Lower lobe of right lung (tissue), 2 donors: ENCODE measurements at regions not wholly inside any gene's neighbourhood (a gene's known extent, or its start where the extent isn't known, plus 50 kb on each side); places are given as distances from the start of the nearest gene placed in this dataset.

Source experiments
- ATAC-seq, 2 donors: fragments of 200-7000 bp; cut with Tn5 transposase; one replicate each; pipeline ENCODE4 v1.9.1; 2020 to 2022; ENCODE audit warnings: mild to moderate bottlenecking in 2 of 2, moderate library complexity in 2 of 2
- DNase-seq: peaks from one replicate; pipeline ENCODE4 v3.0.0-alpha.2; 2020
- H3K27ac ChIP-seq: fragments of 200-600 bp; one replicate; pipeline ENCODE4 v1.8.0; 2022
- H3K27me3 ChIP-seq: fragments of 200-600 bp; one replicate; pipeline ENCODE4 v1.8.0; 2022; ENCODE audit warnings: low read depth
- H3K36me3 ChIP-seq: fragments of 200-600 bp; one replicate; pipeline ENCODE4 v1.8.0; 2022; ENCODE audit warnings: mild to moderate bottlenecking
- H3K4me1 ChIP-seq: fragments of 200-600 bp; one replicate; pipeline ENCODE4 v1.8.0; 2022
- H3K4me3 ChIP-seq: fragments of 200-600 bp; one replicate; pipeline ENCODE4 v1.8.0; 2022; ENCODE audit warnings: mild to moderate bottlenecking
- H3K9me3 ChIP-seq: fragments of 200-600 bp; one replicate; pipeline ENCODE4 v1.8.0; 2022
- CTCF ChIP-seq: fragments of 200-600 bp; IDR thresholded peaks from one replicate; pipeline ENCODE4 v1.8.0; 2022; ENCODE audit warnings: antibody characterized with exemption, mild to moderate bottlenecking
- intact Hi-C: fragments of 100-400 bp; cut with DNase I; formaldehyde crosslinking; loops from one replicate; pipeline ENCODE4 v1.11.0; 2022
- donor health status: DM: no; HTN: yes; CAD: no; lungs with severe emphysema.

GRCh38 chr5:170441393-170441784, 52.2 kb upstream of the KCNMB1 start:
- no peak overlapping the region for H3K27ac ChIP-seq
- ATAC-seq (no peak), DNase-seq (no peak)
- H3K4me1 ChIP-seq, result no peaks in the 10 kb centered on the region
- no peak for TF ChIP-seq CTCF
- no peaks in the 10 kb centered on the region for H3K27me3 ChIP-seq
- H3K9me3 ChIP-seq, result no peaks in the 10 kb centered on the region
- intact Hi-C loops, result no loop called here
- no peaks in the 10 kb centered on the region for H3K36me3 ChIP-seq
- H3K4me3 ChIP-seq, result no peak overlapping the region

DNA sequence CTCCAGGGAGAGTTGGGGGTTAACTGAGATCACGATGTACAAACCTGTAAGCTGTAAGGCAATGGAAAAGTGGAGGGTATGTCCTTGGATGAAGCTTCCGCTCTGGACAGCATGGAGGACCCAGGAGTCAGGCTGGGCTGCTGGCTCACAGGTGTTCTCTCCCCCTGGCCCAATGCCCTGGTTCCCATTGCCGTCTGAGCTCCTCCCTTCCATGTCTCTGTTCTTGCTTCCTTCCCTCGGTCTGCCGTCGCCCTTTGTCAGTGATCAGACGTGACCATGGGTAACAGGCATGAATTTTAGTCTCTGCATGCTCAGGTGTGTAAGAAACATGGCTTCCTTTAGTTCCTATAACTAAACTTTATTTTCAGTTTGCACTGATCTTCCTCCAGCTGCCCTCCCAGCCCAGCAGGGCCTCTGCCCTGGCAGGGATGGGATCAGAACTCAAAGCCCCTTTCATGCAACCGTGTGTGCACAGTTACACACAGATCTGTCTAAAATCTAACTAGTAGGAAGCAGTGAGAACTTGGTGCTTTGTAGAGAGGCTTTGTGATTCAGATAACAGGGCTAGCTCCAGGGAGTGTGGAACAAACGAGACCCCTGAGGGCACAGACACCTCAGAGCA, 51.7 kb upstream of the KCNMB1 start:
- ATAC-seq (no peak), DNase-seq (no peak)
- no peak for TF ChIP-seq CTCF
- no peaks in the 10 kb centered on the region for H3K4me1 ChIP-seq
- H3K36me3 ChIP-seq, result no peaks in the 10 kb centered on the region
- intact Hi-C loops, result no loop called here
- H3K27me3 ChIP-seq, result no peaks in the 10 kb centered on the region
- H3K9me3 ChIP-seq, result no peaks in the 10 kb centered on the region
- H3K27ac ChIP-seq, result no peak overlapping the region
- H3K4me3 ChIP-seq, result no peak overlapping the region

GRCh38 chr5:170439944-170440269, 50.7 kb upstream of the KCNMB1 start:
- Histone ChIP-seq H3K9me3 (no peaks in the 10 kb centered on the region), H3K27ac (no peak overlapping the region), H3K4me1 (no peaks in the 10 kb centered on the region), H3K36me3 (no peaks in the 10 kb centered on the region), H3K27me3 (no peaks in the 10 kb centered on the region), H3K4me3 (no peak overlapping the region)
- DNase-seq (no peak), ATAC-seq (no peak)
- no peak for TF ChIP-seq CTCF
- intact Hi-C loops, result loop anchor here (10.0 kb wide), 1 partner anchor 195 kb away; no protein-coding TSS in a partner anchor

GRCh38 chr5:170439223-170439943, 50.2 kb upstream of the KCNMB1 start:
- Histone ChIP-seq H3K4me3 (no peak overlapping the region), H3K4me1 (no peaks in the 10 kb centered on the region), H3K27ac (no peak overlapping the region), H3K9me3 (no peaks in the 10 kb centered on the region), H3K36me3 (no peaks in the 10 kb centered on the region), H3K27me3 (no peaks in the 10 kb centered on the region)
- TF ChIP-seq CTCF, result no peak
- ATAC-seq, result no peak
- no peak for DNase-seq
- intact Hi-C loops, result loop anchor here (10.0 kb wide), 1 partner anchor 195 kb away; no protein-coding TSS in a partner anchor
